Immature natural killer cell (primary cell): ENCODE measurements at regions not wholly inside any gene's neighbourhood (a gene's known extent, or its start where the extent isn't known, plus 50 kb on each side); places are given as distances from the start of the nearest gene placed in this dataset.

Source experiments
- DNase-seq, 3 donors: peaks; one replicate each; pipeline ENCODE4 v3.0.0; 2022; ENCODE audit warnings: mixed read lengths in 1 of 3
- H3K27ac Mint-ChIP-seq, 6 donors: one replicate each; pipeline ENCODE4 v1.8.0; 2020; ENCODE audit warnings: mixed read lengths in 6 of 6, mild to moderate bottlenecking in 5 of 6, inconsistent platforms in 4 of 6, moderate library complexity in 3 of 6
- H3K27me3 Mint-ChIP-seq, 3 donors: one replicate each; pipeline ENCODE4 v1.8.0; 2020 to 2021; ENCODE audit warnings: low read depth in 3 of 3, mild to moderate bottlenecking in 3 of 3, mixed read lengths in 3 of 3, moderate library complexity in 3 of 3, inconsistent platforms in 1 of 3
- H3K36me3 Mint-ChIP-seq, 3 donors: one replicate each; pipeline ENCODE4 v1.8.0; 2020; ENCODE audit warnings: mixed read lengths in 3 of 3, inconsistent platforms in 2 of 3, mild to moderate bottlenecking in 2 of 3
- H3K4me1 Mint-ChIP-seq, 2 donors: one replicate each; pipeline ENCODE4 v1.8.0; 2020; ENCODE audit warnings: inconsistent platforms in 2 of 2, mild to moderate bottlenecking in 2 of 2, mixed read lengths in 2 of 2, moderate library complexity in 1 of 2
- H3K4me3 Mint-ChIP-seq, 5 donors: one replicate each; pipeline ENCODE4 v1.8.0; 2020; ENCODE audit warnings: mild to moderate bottlenecking in 5 of 5, mixed read lengths in 5 of 5, inconsistent platforms in 3 of 5, moderate library complexity in 3 of 5
- H3K9me3 Mint-ChIP-seq, 6 donors: one replicate each; pipeline ENCODE4 v1.8.0; 2020; ENCODE audit warnings: mild to moderate bottlenecking in 6 of 6, mixed read lengths in 6 of 6, inconsistent platforms in 4 of 6, moderate library complexity in 3 of 6

DNA sequence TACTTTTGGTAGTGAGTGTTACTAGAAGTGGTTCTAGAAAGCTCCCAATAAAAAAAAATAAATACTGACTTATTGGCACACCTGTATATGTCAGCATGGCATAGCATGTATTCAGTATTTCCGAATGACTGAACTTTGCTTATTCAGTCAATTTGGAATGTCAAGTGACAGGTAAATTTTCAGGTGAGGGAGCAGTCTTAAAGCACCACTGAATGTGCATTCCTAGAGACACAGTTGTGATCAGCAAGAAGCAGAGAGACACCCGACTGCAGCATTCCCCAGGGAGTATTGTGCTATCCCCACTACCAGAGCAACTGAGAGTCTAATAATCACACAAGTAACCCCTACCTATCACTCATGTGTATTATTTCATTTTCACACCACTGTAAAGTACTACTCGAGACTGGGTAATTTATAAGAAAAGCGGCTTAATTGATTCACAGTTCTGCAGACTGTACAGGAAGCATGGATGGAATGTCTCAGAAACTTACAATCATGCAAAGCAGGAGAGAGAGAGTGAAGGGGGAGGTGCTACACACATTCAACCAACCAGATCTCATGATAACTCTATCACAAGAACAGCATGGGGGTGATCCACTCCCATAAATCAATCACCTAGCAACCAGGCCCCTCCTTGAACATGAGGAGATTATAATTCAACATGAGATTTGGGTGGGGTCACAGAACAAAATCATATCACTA is 201.5 kb downstream of the TBX15 start:
- Mint-ChIP-seq H3K27ac (no peak overlapping the region), H3K27me3 (no peaks in the 10 kb centered on the region), H3K4me1 (no peaks in the 10 kb centered on the region)

DNA sequence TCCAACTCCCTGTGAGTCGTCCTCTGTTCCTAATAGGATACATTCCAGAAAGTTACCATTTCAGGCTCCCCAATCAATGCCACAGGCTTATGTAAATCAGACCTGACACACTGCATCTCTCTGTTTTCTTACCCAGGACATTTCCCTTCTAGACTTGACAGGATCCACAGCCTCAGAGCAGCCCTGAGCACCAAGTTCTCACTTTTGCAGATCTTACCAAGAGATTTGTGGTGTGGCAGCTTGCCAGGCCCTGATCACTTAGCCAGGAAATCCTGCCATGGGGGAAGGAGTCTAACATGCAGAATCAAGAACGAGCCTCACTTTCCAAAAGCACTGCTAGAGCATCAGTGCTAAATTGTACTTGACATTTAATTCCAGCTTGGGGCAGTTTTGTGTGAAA is 202.9 kb downstream of the TBX15 start:
- no peak overlapping the region for H3K27ac Mint-ChIP-seq
- H3K4me3 Mint-ChIP-seq = no peak overlapping the region
- H3K27me3 Mint-ChIP-seq = peaks cover 0 to 1% (median 0%) of the 10 kb centered on the region in 3 donors
- DNase-seq = no peak
- no peaks in the 10 kb centered on the region for H3K4me1 Mint-ChIP-seq
- peaks cover 0 to 2% (median 0%) of the 10 kb centered on the region in 3 donors for H3K36me3 Mint-ChIP-seq
- peaks cover 8 to 46% (median 19%) of the 10 kb centered on the region in 6 donors for H3K9me3 Mint-ChIP-seq

More for the DNA sequence above, 201.5 kb downstream of the TBX15 start:
- Mint-ChIP-seq H3K36me3 (peaks cover 0 to 4% (median 0%) of the 10 kb centered on the region in 3 donors), H3K4me3 (no peak overlapping the region), H3K9me3 (peaks cover 14 to 50% (median 25%) of the 10 kb centered on the region in 6 donors)
- DNase-seq = no peak

DNA sequence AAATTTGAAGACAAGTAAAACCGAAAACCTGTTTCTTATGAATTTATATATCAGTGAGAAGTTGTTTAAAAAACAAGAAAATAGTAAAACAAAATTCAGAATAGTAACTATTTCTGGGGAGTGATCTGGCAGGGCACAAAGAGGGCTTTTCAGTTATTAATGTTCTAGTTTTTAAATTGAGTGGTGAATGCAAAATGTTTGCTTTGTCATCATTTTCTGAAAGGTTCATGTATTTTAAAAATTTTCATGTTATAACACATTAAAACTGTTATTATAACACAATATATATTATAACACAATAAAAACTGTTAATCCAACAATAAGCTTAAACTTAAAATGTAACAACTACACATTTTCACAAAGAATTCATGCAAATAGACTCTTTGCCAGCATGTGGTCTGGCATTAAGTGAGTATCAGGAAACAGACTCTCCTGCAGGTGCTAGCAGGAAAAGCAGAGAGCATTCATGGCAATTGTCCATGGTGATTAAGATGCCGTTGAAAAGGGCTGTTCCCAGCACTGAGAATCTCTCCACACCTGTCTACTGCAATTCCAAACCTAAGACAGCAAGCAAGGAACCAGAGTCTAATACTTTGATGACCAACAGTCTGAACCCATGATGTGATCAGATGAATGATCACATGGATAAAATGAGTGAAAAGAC is 204.9 kb downstream of the TBX15 start:
- Mint-ChIP-seq H3K27me3 (peaks cover 0 to 1% (median 0%) of the 10 kb centered on the region in 3 donors), H3K27ac (no peak overlapping the region)

DNA sequence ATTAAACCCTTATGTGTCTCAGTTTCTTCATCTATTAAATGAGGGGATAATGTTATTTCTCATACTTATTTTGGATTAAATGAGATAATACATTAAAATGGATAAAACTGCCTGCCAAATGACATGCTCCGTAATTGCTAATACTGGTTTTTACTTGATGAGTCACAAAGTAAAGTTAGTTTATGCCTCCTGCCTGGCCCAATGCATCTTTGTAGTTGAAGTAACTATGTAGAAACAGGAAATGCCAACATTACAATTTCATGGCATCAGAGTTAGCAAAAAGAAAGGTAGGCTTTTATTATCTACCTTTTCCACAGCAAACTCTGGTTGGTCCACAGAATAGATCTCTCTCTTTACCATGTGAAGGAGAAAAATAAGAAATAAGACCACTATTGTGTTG is 214.5 kb downstream of the TBX15 start:
- no peaks in the 10 kb centered on the region for H3K4me1 Mint-ChIP-seq
- peaks cover 2 to 41% (median 18%) of the 10 kb centered on the region in 6 donors for H3K9me3 Mint-ChIP-seq
- H3K4me3 Mint-ChIP-seq = no peak overlapping the region
- peaks cover 0 to 3% (median 1%) of the 10 kb centered on the region in 3 donors for H3K27me3 Mint-ChIP-seq
- H3K27ac Mint-ChIP-seq = no peak overlapping the region
- H3K36me3 Mint-ChIP-seq = peaks cover 0 to 6% (median 0%) of the 10 kb centered on the region in 3 donors
- no peak for DNase-seq

More for the DNA sequence above, 204.9 kb downstream of the TBX15 start:
- Mint-ChIP-seq H3K36me3 (peaks cover 0 to 4% (median 0%) of the 10 kb centered on the region in 3 donors), H3K9me3 (peaks cover 8 to 41% (median 15%) of the 10 kb centered on the region in 6 donors), H3K4me3 (no peak overlapping the region), H3K4me1 (no peaks in the 10 kb centered on the region)
- no peak for DNase-seq

DNA sequence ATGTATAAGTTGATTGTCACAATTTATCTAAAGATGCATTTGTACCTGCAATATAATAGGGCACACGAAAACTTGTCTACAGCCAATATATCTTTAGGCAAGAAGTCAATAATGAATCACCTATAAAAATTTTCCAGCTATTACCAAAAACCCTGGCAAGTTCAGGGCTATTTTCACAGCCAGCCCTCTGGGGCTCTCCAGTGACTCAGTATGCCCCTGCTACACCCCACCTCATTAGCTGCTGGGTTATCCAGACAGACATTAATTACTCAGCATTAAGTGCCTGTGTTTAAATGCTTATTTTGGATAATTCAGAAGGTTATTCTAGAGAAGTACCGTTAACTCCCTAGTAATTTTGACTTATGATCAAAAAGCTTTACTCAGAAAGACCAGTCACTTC is 220.2 kb downstream of the TBX15 start:
- H3K27me3 Mint-ChIP-seq = no peaks in the 10 kb centered on the region
- H3K4me3 Mint-ChIP-seq = no peak overlapping the region
- DNase-seq = no peak
- H3K9me3 Mint-ChIP-seq = peaks cover 4 to 40% (median 11%) of the 10 kb centered on the region in 6 donors
- H3K27ac Mint-ChIP-seq = no peak overlapping the region
- no peaks in the 10 kb centered on the region for H3K4me1 Mint-ChIP-seq
- H3K36me3 Mint-ChIP-seq = peaks cover 0 to 6% (median 0%) of the 10 kb centered on the region in 3 donors

DNA sequence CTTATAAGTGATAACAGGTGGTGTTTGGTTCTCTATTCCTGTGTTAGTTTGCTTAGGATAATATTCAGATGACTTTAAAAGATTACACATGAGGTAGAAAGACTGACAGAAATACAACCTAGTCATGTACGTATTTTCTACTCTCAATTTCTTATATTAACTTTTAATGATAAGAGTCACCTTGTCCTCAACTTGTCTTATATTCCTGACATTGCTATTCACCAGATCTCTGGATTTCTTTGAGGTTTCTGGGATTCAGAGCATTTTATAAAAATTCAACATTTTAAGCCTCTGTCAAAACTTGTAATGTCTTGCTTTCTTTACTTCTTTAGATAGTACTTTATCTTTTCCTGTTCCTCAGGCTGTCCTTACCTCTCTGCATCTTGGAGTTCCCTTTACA is 234.2 kb downstream of the TBX15 start:
- H3K4me1 Mint-ChIP-seq = no peaks in the 10 kb centered on the region

DNA sequence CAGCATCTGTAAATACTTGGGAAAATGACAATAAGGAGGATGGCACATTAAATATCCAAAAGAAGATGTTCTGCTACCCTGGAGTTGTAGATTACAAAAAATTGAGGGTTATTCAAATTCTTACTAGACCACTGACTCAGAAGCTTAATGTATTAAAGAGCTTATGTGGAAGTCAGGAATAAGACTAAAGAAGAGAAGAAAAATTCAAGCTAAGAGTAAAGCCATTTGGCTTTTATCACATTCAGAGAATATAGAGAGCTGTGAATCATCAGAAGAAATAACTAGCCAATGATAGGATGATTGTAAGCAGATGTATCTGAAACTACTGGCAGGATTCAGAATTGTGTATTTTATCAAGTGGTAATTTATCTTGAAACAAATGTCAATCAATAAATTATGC is 237.0 kb downstream of the TBX15 start:
- no peaks in the 10 kb centered on the region for H3K36me3 Mint-ChIP-seq
- H3K4me3 Mint-ChIP-seq = no peak overlapping the region
- H3K4me1 Mint-ChIP-seq = no peaks in the 10 kb centered on the region
- H3K27me3 Mint-ChIP-seq = peaks cover 0 to 2% (median 0%) of the 10 kb centered on the region in 3 donors
- H3K27ac Mint-ChIP-seq = no peak overlapping the region
- no peak for DNase-seq
- peaks cover 3 to 27% (median 8%) of the 10 kb centered on the region in 6 donors for H3K9me3 Mint-ChIP-seq

More for the DNA sequence above, 234.2 kb downstream of the TBX15 start:
- Mint-ChIP-seq H3K27me3 (no peaks in the 10 kb centered on the region), H3K4me3 (no peak overlapping the region), H3K27ac (no peak overlapping the region), H3K9me3 (peaks cover 2 to 26% (median 9%) of the 10 kb centered on the region in 6 donors), H3K36me3 (no peaks in the 10 kb centered on the region)
- no peak for DNase-seq

DNA sequence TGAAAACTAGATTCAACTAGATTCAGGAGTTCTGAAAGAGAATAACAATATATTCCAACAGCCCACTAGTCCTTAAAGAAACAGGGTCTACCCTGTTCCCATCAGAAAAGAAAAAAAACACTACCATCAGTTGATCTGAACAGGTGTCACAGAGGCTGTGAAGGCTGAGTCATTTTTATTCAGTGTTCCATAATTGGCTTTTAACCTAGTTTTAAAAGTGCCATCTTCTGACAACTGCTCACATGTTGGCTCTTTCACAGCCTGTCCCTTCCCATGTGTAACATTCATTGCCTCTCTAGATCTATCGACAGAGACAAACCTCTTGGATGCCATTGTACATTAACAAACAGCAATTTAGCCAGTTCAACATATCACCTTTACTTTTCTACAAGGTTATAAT is 243.7 kb downstream of the TBX15 start:
- no peaks in the 10 kb centered on the region for H3K4me1 Mint-ChIP-seq
- H3K27ac Mint-ChIP-seq = no peak overlapping the region
- peaks cover 0 to 2% (median 2%) of the 10 kb centered on the region in 3 donors for H3K27me3 Mint-ChIP-seq
- H3K9me3 Mint-ChIP-seq = peaks cover 5 to 27% (median 5%) of the 10 kb centered on the region in 6 donors
- H3K36me3 Mint-ChIP-seq = no peaks in the 10 kb centered on the region
- H3K4me3 Mint-ChIP-seq = no peak overlapping the region
- no peak for DNase-seq

DNA sequence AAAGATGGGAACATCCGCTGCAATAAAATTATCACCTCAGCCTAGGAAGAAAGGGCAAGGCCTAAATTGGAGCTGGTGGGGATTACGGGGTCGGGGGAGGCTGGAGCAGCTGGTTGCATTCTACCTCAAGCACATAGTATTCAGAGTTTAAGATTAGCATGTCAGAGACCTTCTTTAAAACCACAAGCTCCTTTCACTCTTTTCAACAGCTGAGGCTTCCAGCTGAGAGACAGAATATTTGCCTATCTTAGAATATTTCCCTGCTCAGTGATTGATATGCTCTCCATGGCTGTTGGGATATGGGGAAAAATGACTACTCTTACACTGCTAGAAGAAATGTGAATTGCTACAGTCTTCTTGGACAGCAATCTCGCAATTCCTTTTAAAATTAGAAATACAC is 248.6 kb downstream of the TBX15 start:
- Mint-ChIP-seq H3K4me1 (no peaks in the 10 kb centered on the region), H3K9me3 (peaks cover 3 to 26% (median 9%) of the 10 kb centered on the region in 6 donors), H3K36me3 (no peaks in the 10 kb centered on the region), H3K27me3 (peaks cover 0 to 3% (median 2%) of the 10 kb centered on the region in 3 donors), H3K4me3 (no peak overlapping the region), H3K27ac (no peak overlapping the region)
- DNase-seq = no peak

DNA sequence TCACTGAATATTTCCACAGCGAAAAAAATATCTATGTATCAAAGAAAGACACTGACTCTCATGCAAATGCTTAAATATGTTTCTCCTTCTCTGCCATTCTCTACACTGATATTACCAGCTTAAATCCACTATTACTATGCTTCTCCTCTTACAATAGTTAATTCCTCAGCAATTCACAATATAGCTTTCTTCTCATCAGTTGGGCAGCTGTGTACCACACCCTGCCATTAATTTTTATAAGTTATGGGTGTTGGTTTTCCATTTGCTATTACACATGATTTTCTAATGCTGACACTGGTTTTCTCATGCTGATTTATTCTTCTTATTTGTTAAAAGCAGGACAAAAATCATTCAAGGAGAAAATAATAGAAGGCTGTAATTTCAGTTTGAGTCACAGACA is 251.8 kb downstream of the TBX15 start:
- Mint-ChIP-seq H3K4me1 (no peaks in the 10 kb centered on the region), H3K27me3 (peaks cover 0 to 3% (median 0%) of the 10 kb centered on the region in 3 donors), H3K4me3 (no peak overlapping the region), H3K27ac (no peak overlapping the region), H3K36me3 (peaks cover 0 to 3% (median 0%) of the 10 kb centered on the region in 3 donors), H3K9me3 (peaks cover 3 to 39% (median 11%) of the 10 kb centered on the region in 6 donors)
- no peak for DNase-seq

DNA sequence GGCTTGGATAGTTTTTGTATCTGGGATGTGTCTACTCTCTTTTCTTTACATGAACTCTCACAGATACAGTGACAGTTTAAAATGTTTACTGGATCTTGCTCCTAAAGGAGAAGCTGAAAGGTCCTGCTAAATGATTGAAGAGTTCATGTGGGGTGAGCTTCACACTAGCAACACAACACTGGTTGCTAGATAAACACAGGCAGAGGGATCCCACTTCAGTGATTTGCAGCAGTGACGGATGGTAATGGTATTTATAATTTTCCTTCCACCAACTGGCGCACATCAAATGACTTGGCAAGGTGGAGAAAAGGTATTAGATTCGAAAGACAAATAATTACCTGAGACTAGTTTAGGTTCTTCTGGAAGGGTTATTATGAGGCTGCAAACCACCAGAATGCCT is 270.2 kb downstream of the TBX15 start:
- Mint-ChIP-seq H3K4me3 (no peak overlapping the region), H3K27me3 (no peaks in the 10 kb centered on the region), H3K4me1 (no peaks in the 10 kb centered on the region), H3K36me3 (no peaks in the 10 kb centered on the region), H3K27ac (no peak overlapping the region), H3K9me3 (peaks cover 7 to 23% (median 11%) of the 10 kb centered on the region in 6 donors)
- no peak for DNase-seq

DNA sequence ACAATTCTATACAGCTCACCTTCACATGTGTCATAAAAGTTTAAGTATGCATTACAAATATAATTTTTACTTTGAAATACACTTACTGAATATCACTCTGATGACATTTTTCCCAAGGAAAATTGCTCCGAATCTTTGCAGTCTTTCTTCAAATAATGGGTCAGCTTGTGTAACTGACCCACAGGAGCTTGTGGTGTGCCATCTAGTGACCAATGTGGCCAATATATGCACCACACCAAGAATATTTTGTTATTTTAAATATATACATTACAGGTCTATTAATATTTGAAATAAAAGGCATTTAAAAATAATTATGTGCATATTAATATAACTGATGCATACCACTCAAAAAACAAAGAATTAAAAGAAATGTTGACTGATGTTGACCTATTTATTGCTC is 271.4 kb downstream of the TBX15 start:
- no peak overlapping the region for H3K27ac Mint-ChIP-seq
- H3K9me3 Mint-ChIP-seq = peaks cover 11 to 31% (median 15%) of the 10 kb centered on the region in 6 donors
- DNase-seq = no peak
- no peaks in the 10 kb centered on the region for H3K27me3 Mint-ChIP-seq
- no peaks in the 10 kb centered on the region for H3K4me1 Mint-ChIP-seq
- H3K36me3 Mint-ChIP-seq = no peaks in the 10 kb centered on the region
- H3K4me3 Mint-ChIP-seq = no peak overlapping the region

DNA sequence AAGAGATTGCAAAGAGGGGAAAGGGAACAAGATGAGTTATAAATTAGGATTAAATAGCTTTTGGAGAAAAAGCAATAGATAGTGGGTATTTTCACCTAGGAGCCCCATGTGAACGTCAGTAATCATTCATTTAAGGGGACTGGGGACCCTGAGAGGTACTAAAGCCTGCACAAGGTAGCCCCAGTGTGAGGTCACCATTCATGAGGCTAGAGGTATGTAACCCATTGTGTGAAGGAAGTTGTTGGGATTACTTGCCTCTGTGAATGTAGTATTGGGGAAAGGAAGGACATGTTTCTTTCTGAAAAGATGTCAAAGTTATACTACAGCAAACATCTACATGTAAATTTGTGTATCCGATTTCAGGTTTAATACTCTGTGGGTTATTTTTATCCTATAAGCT is 276.8 kb downstream of the TBX15 start:
- no peaks in the 10 kb centered on the region for H3K4me1 Mint-ChIP-seq
- peaks cover 4 to 29% (median 15%) of the 10 kb centered on the region in 6 donors for H3K9me3 Mint-ChIP-seq
- no peak overlapping the region for H3K4me3 Mint-ChIP-seq
- no peaks in the 10 kb centered on the region for H3K36me3 Mint-ChIP-seq
- no peak for DNase-seq
- H3K27ac Mint-ChIP-seq = no peak overlapping the region
- no peaks in the 10 kb centered on the region for H3K27me3 Mint-ChIP-seq

DNA sequence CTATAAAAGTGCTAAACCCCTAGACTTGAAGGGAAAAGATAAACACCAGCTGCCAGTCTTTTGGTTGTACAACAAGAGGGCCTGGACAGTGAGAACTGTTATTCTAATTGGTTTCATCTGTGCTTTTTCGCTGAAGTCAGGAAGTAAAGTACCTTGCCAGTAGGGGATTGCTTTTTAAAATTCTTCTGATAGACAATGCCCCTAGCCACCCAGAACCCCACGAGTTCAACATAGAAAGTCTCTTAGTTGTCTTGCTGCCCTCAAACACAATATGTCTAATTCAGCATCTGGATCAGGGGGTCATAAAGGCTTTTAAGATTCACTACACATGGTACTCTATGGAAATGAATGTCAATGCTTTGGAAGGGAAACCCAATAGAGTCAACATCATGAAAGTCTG is 289.2 kb downstream of the TBX15 start:
- no peak for DNase-seq
- Mint-ChIP-seq H3K9me3 (peaks cover 2 to 45% (median 15%) of the 10 kb centered on the region in 6 donors), H3K36me3 (no peaks in the 10 kb centered on the region), H3K4me1 (no peaks in the 10 kb centered on the region), H3K27me3 (peaks cover 0 to 1% (median 0%) of the 10 kb centered on the region in 3 donors), H3K27ac (no peak overlapping the region), H3K4me3 (no peak overlapping the region)
